NCI-H2107 (cell line): ENCODE measurements at regions not wholly inside any gene's neighbourhood (a gene's known extent, or its start where the extent isn't known, plus 50 kb on each side); places are given as distances from the start of the nearest gene placed in this dataset.
"Not testable (repeated sequence)": the region's sequence is repeated elsewhere in the genome, so short reads cannot be mapped to it uniquely, and the experiment has no call there.

Experiments used
- DNase-seq: peaks from one replicate; lab custom pipeline; 2025; lab: John Stamatoyannopoulos, UW

- no peak for DNase-seq
Measured at GRCh38 chr2:49861821-49862220, 707.5 kb upstream of the FSHR start.

- no peak for DNase-seq
Measured at GRCh38 chr2:49860834-49861233, 706.5 kb upstream of the FSHR start.

GRCh38 chr2:49860170-49860569 lies 705.9 kb upstream of the FSHR start:
- no peak for DNase-seq

GRCh38 chr2:49858657-49859056 lies 704.3 kb upstream of the FSHR start:
- no peak for DNase-seq

- DNase-seq, result no peak
Measured at GRCh38 chr2:49858113-49858490, 703.8 kb upstream of the FSHR start.

GRCh38 chr2:49857371-49858112 lies 703.2 kb upstream of the FSHR start:
- DNase-seq, result no peak

GRCh38 chr2:49845671-49846070 lies 691.4 kb upstream of the FSHR start:
- no peak for DNase-seq

GRCh38 chr2:49845021-49845420 lies 690.7 kb upstream of the FSHR start:
- no peak for DNase-seq

GRCh38 chr2:49844113-49844512 lies 689.8 kb upstream of the FSHR start:
- DNase-seq, result not testable (repeated sequence)

- no peak for DNase-seq
Measured at GRCh38 chr2:49843314-49843713, 689.0 kb upstream of the FSHR start.

- no peak for DNase-seq
Measured at GRCh38 chr2:49840428-49840975, 686.2 kb upstream of the FSHR start.

GRCh38 chr2:49839818-49840217 lies 685.5 kb upstream of the FSHR start:
- no peak for DNase-seq

- no peak for DNase-seq
Measured at GRCh38 chr2:49837561-49838293, 683.4 kb upstream of the FSHR start.

- no peak for DNase-seq
Measured at GRCh38 chr2:49836017-49836416, 681.7 kb upstream of the FSHR start.

GRCh38 chr2:49834433-49834832 lies 680.1 kb upstream of the FSHR start:
- DNase-seq, result no peak

GRCh38 chr2:49832555-49832954 lies 678.2 kb upstream of the FSHR start:
- no peak for DNase-seq

- no peak for DNase-seq
Measured at GRCh38 chr2:49831698-49832367, 677.5 kb upstream of the FSHR start.

- DNase-seq, result no peak
Measured at GRCh38 chr2:49830846-49831245, 676.5 kb upstream of the FSHR start.

GRCh38 chr2:49827366-49827765 lies 673.1 kb upstream of the FSHR start:
- DNase-seq, result no peak

GRCh38 chr2:49813208-49813607 lies 658.9 kb upstream of the FSHR start:
- no peak for DNase-seq

- no peak for DNase-seq
Measured at GRCh38 chr2:49812730-49813129, 658.4 kb upstream of the FSHR start.

GRCh38 chr2:49811502-49811901 lies 657.2 kb upstream of the FSHR start:
- no peak for DNase-seq

GRCh38 chr2:49807689-49808088 lies 653.4 kb upstream of the FSHR start:
- no peak for DNase-seq
